Myocyte (in vitro differentiated cells): ENCODE measurements at regions not wholly inside any gene's neighbourhood (a gene's known extent, or its start where the extent isn't known, plus 50 kb on each side); places are given as distances from the start of the nearest gene placed in this dataset.

Experiments
- DNase-seq: peaks from one replicate; pipeline ENCODE4 v3.0.0-alpha.2; 2012; ENCODE audit warnings: low read depth

GRCh38 chr15:62790546-62790945 lies 252.0 kb upstream of the TPM1 start:
- DNase-seq: no peak

GRCh38 chr15:62791694-62792093 lies 250.9 kb upstream of the TPM1 start:
- DNase-seq: no peak

GRCh38 chr15:62792986-62793751 lies 249.4 kb upstream of the TPM1 start:
- no peak for DNase-seq

GRCh38 chr15:62793752-62794144 lies 248.8 kb upstream of the TPM1 start:
- DNase-seq: no peak

GRCh38 chr15:62795171-62795570 lies 247.4 kb upstream of the TPM1 start:
- DNase-seq: no peak

- no peak for DNase-seq
These were observed 246.5 kb upstream of the TPM1 start for GRCh38 chr15:62795700-62796695.

- DNase-seq: no peak
These were observed 245.4 kb upstream of the TPM1 start for GRCh38 chr15:62797171-62797570.

- DNase-seq: no peak
These were observed 244.0 kb upstream of the TPM1 start for GRCh38 chr15:62798536-62798935.

GRCh38 chr15:62799037-62799436 lies 243.5 kb upstream of the TPM1 start:
- no peak for DNase-seq

- DNase-seq: no peak
These were observed 242.6 kb upstream of the TPM1 start for GRCh38 chr15:62799919-62800318.

GRCh38 chr15:62802612-62803011 lies 239.9 kb upstream of the TPM1 start:
- DNase-seq: no peak

GRCh38 chr15:62803856-62804400 lies 238.6 kb upstream of the TPM1 start:
- DNase-seq: no peak

- no peak for DNase-seq
These were observed 237.0 kb upstream of the TPM1 start for GRCh38 chr15:62805502-62805901.

GRCh38 chr15:62807539-62808130 lies 234.9 kb upstream of the TPM1 start:
- no peak for DNase-seq

GRCh38 chr15:62809115-62809967 lies 233.2 kb upstream of the TPM1 start:
- DNase-seq: no peak

GRCh38 chr15:62809968-62810260 lies 232.6 kb upstream of the TPM1 start:
- no peak for DNase-seq

GRCh38 chr15:62812515-62812835 lies 230.1 kb upstream of the TPM1 start:
- no peak for DNase-seq

- DNase-seq: peak; percentile 32
These were observed 226.0 kb upstream of the TPM1 start for GRCh38 chr15:62816342-62817069.

GRCh38 chr15:62818691-62819090 lies 223.9 kb upstream of the TPM1 start:
- DNase-seq: no peak

GRCh38 chr15:62821384-62822131 lies 221.0 kb upstream of the TPM1 start:
- DNase-seq: no peak
